HepG2 (cell line): ENCODE measurements at regions not wholly inside any gene's neighbourhood (a gene's known extent, or its start where the extent isn't known, plus 50 kb on each side); places are given as distances from the start of the nearest gene placed in this dataset.

ENCODE experiments used
- CHCHD3 ChIP-seq: sonication (generic); formaldehyde crosslinking; IDR thresholded peaks from 2 replicates; pipeline ENCODE4 v1.8.0; 2022; ENCODE audit warnings: mild to moderate bottlenecking, missing genetic modification reagents, moderate library complexity
- ERF ChIP-seq: IDR thresholded peaks from 2 replicates; pipeline ENCODE4 v1.6.1; 2018; ENCODE audit warnings: missing biosample characterization, missing genetic modification reagents
- FOXA1 ChIP-seq, 2 experiments: fragments of 450-650 bp in 1 of 2; sonication (generic) in 1 of 2; formaldehyde crosslinking in 1 of 2; IDR thresholded peaks; 2 replicates each; pipeline versions ENCODE4 v1.4.0 to v1.6.1; 2016 to 2020; ENCODE audit warnings: missing genetic modification reagents in 1 of 2
- FOXK2 ChIP-seq: fragments of 450-650 bp; IDR thresholded peaks from 2 replicates; pipeline ENCODE4 v1.6.1; 2016
- GATAD2A ChIP-seq: IDR thresholded peaks from 2 replicates; pipeline ENCODE4 v1.6.1; 2016
- GLI4 ChIP-seq: sonication (generic); formaldehyde crosslinking; IDR thresholded peaks from 2 replicates; pipeline ENCODE4 v1.5.1; 2020; ENCODE audit warnings: missing genetic modification reagents, mild to moderate bottlenecking, moderate library complexity, borderline replicate concordance
- HIC2 ChIP-seq: sonication (generic); formaldehyde crosslinking; IDR thresholded peaks from 2 replicates; pipeline ENCODE4 v1.9.0; 2022; ENCODE audit warnings: low read depth, missing genetic modification reagents
- KDM6A ChIP-seq: IDR thresholded peaks from 2 replicates; pipeline ENCODE4 v1.6.1; 2016; ENCODE audit warnings: low read depth
- NFE2 ChIP-seq: sonication (generic); formaldehyde crosslinking; IDR thresholded peaks from 2 replicates; pipeline ENCODE4 v1.4.0; 2020; ENCODE audit warnings: missing genetic modification reagents
- NPAS2 ChIP-seq: sonication (generic); formaldehyde crosslinking; IDR thresholded peaks from 2 replicates; pipeline ENCODE4 v1.8.0; 2022; ENCODE audit warnings: mild to moderate bottlenecking, missing genetic modification reagents, borderline replicate concordance
- NR2F2 ChIP-seq: IDR thresholded peaks from 2 replicates; pipeline ENCODE4 v1.6.1; 2012; ENCODE audit warnings: low read depth, inconsistent platforms, borderline replicate concordance
- NR2F6 ChIP-seq, 2 experiments: IDR thresholded peaks; 2 replicates each; pipeline ENCODE4 v1.6.1; 2016; ENCODE audit warnings: antibody characterized with exemption in 1 of 2, mild to moderate bottlenecking in 1 of 2
- POGZ ChIP-seq: sonication (generic); formaldehyde crosslinking; IDR thresholded peaks from 2 replicates; pipeline ENCODE4 v1.4.0; 2020; ENCODE audit warnings: mild to moderate bottlenecking, missing genetic modification reagents
- RAD21 ChIP-seq: fragments of 450-650 bp; formaldehyde crosslinking; IDR thresholded peaks from 2 replicates; pipeline ENCODE4 v1.5.0; 2020; ENCODE audit warnings: mild to moderate bottlenecking
- SNAPC2 ChIP-seq: sonication (generic); formaldehyde crosslinking; IDR thresholded peaks from 2 replicates; pipeline ENCODE4 v1.8.1; 2022; ENCODE audit warnings: mild to moderate bottlenecking, missing genetic modification reagents
- TOPORS ChIP-seq: sonication (generic); formaldehyde crosslinking; IDR thresholded peaks from 2 replicates; pipeline ENCODE4 v1.8.0; 2023; ENCODE audit warnings: mild to moderate bottlenecking, missing genetic modification reagents
- ZBTB33 ChIP-seq: sonication (generic); formaldehyde crosslinking; IDR thresholded peaks from 2 replicates; pipeline ENCODE4 v1.4.0; 2020; ENCODE audit warnings: missing genetic modification reagents
- ZNF367 ChIP-seq: sonication (generic); formaldehyde crosslinking; IDR thresholded peaks from 2 replicates; pipeline ENCODE4 v1.4.0; 2020; ENCODE audit warnings: missing genetic modification reagents, borderline replicate concordance
- ZNF414 ChIP-seq: sonication (generic); formaldehyde crosslinking; IDR thresholded peaks from 2 replicates; pipeline ENCODE4 v1.5.0; 2020; ENCODE audit warnings: missing genetic modification reagents
- ZNF496 ChIP-seq: sonication (generic); formaldehyde crosslinking; IDR thresholded peaks from 2 replicates; pipeline ENCODE4 v1.8.1; 2023; ENCODE audit warnings: mild to moderate bottlenecking, moderate library complexity, missing genetic modification reagents; ENCODE audit not compliant: insufficient replicate concordance
- ZNF782 ChIP-seq: sonication (generic); formaldehyde crosslinking; IDR thresholded peaks from 2 replicates; pipeline ENCODE4 v1.4.0; 2020; ENCODE audit warnings: missing genetic modification reagents, mild to moderate bottlenecking, borderline replicate concordance
- TF ChIP-seq, protein P1 (sequence below): IDR thresholded peaks from 2 replicates; pipeline ENCODE4 v1.6.1; 2012; ENCODE audit warnings: low read depth, low read length, improper control_type of control experiment
- TF ChIP-seq, protein P2 (sequence below): sonication (generic); formaldehyde crosslinking; IDR thresholded peaks from 2 replicates; pipeline ENCODE4 v1.8.0; 2022; ENCODE audit warnings: missing genetic modification reagents, mild to moderate bottlenecking, moderate library complexity, borderline replicate concordance

DNA sequence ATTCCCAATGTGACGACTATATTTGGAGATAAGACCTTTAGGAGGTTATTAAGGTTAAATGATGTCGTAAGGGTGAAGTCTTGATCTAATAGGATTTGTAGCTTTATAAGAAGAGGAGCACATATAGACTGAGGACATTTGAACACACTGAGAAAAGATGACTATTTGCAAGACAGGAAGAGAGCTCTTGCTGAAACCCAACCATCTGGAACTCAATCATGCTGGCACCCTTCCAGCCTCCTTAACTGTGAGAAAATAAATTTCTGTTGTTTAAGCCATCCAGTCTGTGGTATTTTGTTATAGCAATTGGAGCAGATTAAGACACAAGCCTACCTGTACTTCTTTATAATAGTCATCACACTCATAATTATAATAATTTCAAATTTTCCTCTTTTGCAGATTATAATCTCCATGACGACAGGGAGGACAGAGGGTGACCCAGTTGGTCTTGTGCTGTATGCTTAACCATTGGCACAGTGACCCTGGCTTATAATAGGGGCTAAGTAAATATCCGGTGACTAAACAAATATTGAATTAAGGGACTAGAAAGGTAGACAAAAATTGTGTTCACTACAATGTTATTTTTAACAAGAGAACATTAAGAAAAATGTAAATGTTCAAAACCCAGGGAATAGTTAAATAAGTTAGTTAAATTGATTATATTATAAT, 206.4 kb upstream of the HDDC2 start (continued):
- no peak for TF ChIP-seq ZNF414 (CRISPR knock-in tag)
- TF ChIP-seq CHCHD3: no peak
- no peak for TF ChIP-seq GLI4 (CRISPR knock-in tag)
- TF ChIP-seq ERF: no peak
- TF ChIP-seq, protein P1, sequence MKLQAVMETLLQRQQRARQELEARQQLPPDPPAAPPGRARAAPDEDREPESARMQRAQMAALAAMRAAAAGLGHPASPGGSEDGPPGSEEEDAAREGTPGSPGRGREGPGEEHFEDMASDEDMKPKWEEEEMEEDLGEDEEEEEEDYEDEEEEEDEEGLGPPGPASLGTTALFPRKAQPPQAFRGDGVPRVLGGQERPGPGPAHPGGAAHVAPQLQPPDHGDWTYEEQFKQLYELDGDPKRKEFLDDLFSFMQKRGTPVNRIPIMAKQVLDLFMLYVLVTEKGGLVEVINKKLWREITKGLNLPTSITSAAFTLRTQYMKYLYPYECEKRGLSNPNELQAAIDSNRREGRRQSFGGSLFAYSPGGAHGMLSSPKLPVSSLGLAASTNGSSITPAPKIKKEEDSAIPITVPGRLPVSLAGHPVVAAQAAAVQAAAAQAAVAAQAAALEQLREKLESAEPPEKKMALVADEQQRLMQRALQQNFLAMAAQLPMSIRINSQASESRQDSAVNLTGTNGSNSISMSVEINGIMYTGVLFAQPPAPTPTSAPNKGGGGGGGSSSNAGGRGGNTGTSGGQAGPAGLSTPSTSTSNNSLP: no peak
- TF ChIP-seq NR2F2: peak; percentile 95
- no peak for TF ChIP-seq TOPORS (CRISPR knock-in tag)
- peak; percentile 95 for TF ChIP-seq NR2F6 (IDR thresholded peaks at IDR 0.05)
- TF ChIP-seq NR2F6 (CRISPR knock-in tag; IDR thresholded peaks at IDR 0.05): peak; percentile 85
- no peak for TF ChIP-seq ZNF367 (CRISPR knock-in tag)
- TF ChIP-seq, protein P2, sequence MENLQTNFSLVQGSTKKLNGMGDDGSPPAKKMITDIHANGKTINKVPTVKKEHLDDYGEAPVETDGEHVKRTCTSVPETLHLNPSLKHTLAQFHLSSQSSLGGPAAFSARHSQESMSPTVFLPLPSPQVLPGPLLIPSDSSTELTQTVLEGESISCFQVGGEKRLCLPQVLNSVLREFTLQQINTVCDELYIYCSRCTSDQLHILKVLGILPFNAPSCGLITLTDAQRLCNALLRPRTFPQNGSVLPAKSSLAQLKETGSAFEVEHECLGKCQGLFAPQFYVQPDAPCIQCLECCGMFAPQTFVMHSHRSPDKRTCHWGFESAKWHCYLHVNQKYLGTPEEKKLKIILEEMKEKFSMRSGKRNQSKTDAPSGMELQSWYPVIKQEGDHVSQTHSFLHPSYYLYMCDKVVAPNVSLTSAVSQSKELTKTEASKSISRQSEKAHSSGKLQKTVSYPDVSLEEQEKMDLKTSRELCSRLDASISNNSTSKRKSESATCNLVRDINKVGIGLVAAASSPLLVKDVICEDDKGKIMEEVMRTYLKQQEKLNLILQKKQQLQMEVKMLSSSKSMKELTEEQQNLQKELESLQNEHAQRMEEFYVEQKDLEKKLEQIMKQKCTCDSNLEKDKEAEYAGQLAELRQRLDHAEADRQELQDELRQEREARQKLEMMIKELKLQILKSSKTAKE: peak; percentile 55; the same call in 1 of the 2 replicates
- no peak for TF ChIP-seq ZNF782 (CRISPR knock-in tag)
- TF ChIP-seq SNAPC2: no peak
- peak; percentile 91 for TF ChIP-seq FOXA1 (IDR thresholded peaks at IDR 0.05)
- TF ChIP-seq FOXA1 (CRISPR knock-in tag; IDR thresholded peaks at IDR 0.05): peak; percentile 84
- TF ChIP-seq NPAS2 (CRISPR knock-in tag): no peak
- no peak for TF ChIP-seq NFE2
- TF ChIP-seq POGZ (CRISPR knock-in tag): no peak
- TF ChIP-seq RAD21 (CRISPR knock-in tag): no peak
- no peak for TF ChIP-seq ZNF496 (CRISPR knock-in tag)
- no peak for TF ChIP-seq ZBTB33 (CRISPR knock-in tag)
- no peak for TF ChIP-seq FOXK2
- TF ChIP-seq KDM6A (CRISPR knock-in tag): no peak
- peak; percentile 74 for TF ChIP-seq GATAD2A (CRISPR knock-in tag)
- TF ChIP-seq HIC2 (CRISPR knock-in tag): no peak
